GM12878 (cell line): ENCODE measurements at regions not wholly inside any gene's neighbourhood (a gene's known extent, or its start where the extent isn't known, plus 50 kb on each side); places are given as distances from the start of the nearest gene placed in this dataset.

ENCODE experiments used
- CREB1 ChIP-seq: IDR thresholded peaks from 2 replicates; pipeline ENCODE4 v1.6.1; 2012; ENCODE audit warnings: low read depth, mild to moderate bottlenecking, inconsistent platforms
- EP300 ChIP-seq, 2 experiments: fragments of 150-350 bp in 1 of 2; IDR thresholded peaks; 2 replicates each; pipeline ENCODE4 v1.6.1; 2011 to 2012; ENCODE audit warnings: low read depth in 2 of 2, low read length in 2 of 2, borderline replicate concordance in 1 of 2, improper control_type of control experiment in 1 of 2, inconsistent platforms in 1 of 2; ENCODE audit not compliant: control insufficient read depth in 1 of 2
- EZH2 ChIP-seq: IDR thresholded peaks from 2 replicates; pipeline ENCODE4 v1.6.1; 2012; ENCODE audit warnings: low read depth, mild to moderate bottlenecking, control low read depth, inconsistent platforms, low read length, borderline replicate concordance; ENCODE audit not compliant: control insufficient read depth
- GABPA ChIP-seq: IDR thresholded peaks from 2 replicates; pipeline ENCODE4 v1.6.1; 2014; ENCODE audit warnings: antibody characterized with exemption, low read depth, mild to moderate bottlenecking, inconsistent platforms
- NR2F1 ChIP-seq: fragments of 450-650 bp; conservative IDR thresholded peaks from 2 replicates; pipeline ENCODE4 v1.6.1; 2017; ENCODE audit warnings: mild to moderate bottlenecking
- POLR2A ChIP-seq: IDR thresholded peaks from 2 replicates; pipeline ENCODE4 v1.6.1; 2011; ENCODE audit warnings: low read depth, mild to moderate bottlenecking, low read length
- POLR2AphosphoS5 ChIP-seq: IDR thresholded peaks from 2 replicates; pipeline ENCODE4 v1.6.1; 2011; ENCODE audit warnings: mild to moderate bottlenecking, low read length, inconsistent platforms
- RFX5 ChIP-seq: IDR thresholded peaks from 2 replicates; pipeline ENCODE4 v1.6.1; 2011; ENCODE audit warnings: low read depth, low read length, improper control_type of control experiment
- SREBF2 ChIP-seq: IDR thresholded peaks from 2 replicates; pipeline ENCODE4 v1.6.1; 2012; ENCODE audit warnings: mild to moderate bottlenecking, low read length
- TAF1 ChIP-seq: IDR thresholded peaks from 2 replicates; pipeline ENCODE4 v1.6.1; 2011; ENCODE audit warnings: mild to moderate bottlenecking, low read depth, low read length, borderline replicate concordance
- ZNF274 ChIP-seq: IDR thresholded peaks from one replicate; pipeline ENCODE4 v1.8.0; 2011; ENCODE audit not compliant: insufficient read length, insufficient read depth
- TF ChIP-seq, protein P1 (sequence below), 3 experiments: IDR thresholded peaks in 2 of 3; conservative IDR thresholded peaks in 1 of 3; 2 replicates each; pipeline ENCODE4 v1.5.1; 2011; ENCODE audit warnings: low read depth in 3 of 3, low read length in 3 of 3, mild to moderate bottlenecking in 3 of 3, control low read depth in 2 of 3, moderate library complexity in 2 of 3, inconsistent platforms in 1 of 3, mixed read lengths in 1 of 3; ENCODE audit not compliant: control insufficient read depth in 2 of 3, insufficient read depth in 1 of 3; ENCODE audit errors: extremely low read depth in 1 of 3
- TF ChIP-seq, protein P2 (sequence below): IDR thresholded peaks from 2 replicates; pipeline ENCODE4 v1.6.1; 2012; ENCODE audit warnings: low read depth, low read length, improper control_type of control experiment

GRCh38 chr9:116015855-116016254 is 137.7 kb upstream of the PAPPA start:
- TF ChIP-seq, protein P1, sequence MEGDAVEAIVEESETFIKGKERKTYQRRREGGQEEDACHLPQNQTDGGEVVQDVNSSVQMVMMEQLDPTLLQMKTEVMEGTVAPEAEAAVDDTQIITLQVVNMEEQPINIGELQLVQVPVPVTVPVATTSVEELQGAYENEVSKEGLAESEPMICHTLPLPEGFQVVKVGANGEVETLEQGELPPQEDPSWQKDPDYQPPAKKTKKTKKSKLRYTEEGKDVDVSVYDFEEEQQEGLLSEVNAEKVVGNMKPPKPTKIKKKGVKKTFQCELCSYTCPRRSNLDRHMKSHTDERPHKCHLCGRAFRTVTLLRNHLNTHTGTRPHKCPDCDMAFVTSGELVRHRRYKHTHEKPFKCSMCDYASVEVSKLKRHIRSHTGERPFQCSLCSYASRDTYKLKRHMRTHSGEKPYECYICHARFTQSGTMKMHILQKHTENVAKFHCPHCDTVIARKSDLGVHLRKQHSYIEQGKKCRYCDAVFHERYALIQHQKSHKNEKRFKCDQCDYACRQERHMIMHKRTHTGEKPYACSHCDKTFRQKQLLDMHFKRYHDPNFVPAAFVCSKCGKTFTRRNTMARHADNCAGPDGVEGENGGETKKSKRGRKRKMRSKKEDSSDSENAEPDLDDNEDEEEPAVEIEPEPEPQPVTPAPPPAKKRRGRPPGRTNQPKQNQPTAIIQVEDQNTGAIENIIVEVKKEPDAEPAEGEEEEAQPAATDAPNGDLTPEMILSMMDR (IDR thresholded peaks at IDR 0.05 in 2 of 3, conservative IDR thresholded peaks at IDR 0.05 in 1 of 3; ENCODE audit: control insufficient read depth in 2 of 3, extremely low read depth in 1 of 3, insufficient read depth in 1 of 3, low read depth in 3 of 3, low read length in 3 of 3): no peak
- TF ChIP-seq POLR2A (no peak), GABPA (no peak), ZNF274 (no peak), SREBF2 (no peak), POLR2AphosphoS5 (no peak), EP300 (IDR thresholded peaks at IDR 0.05; ENCODE audit: borderline replicate concordance in 1 of 2, control insufficient read depth in 1 of 2, low read depth in 2 of 2, low read length in 2 of 2) (no peak), EZH2 (no peak), TAF1 (no peak), CREB1 (no peak), NR2F1 (no peak), RFX5 (no peak)
- TF ChIP-seq, protein P2, sequence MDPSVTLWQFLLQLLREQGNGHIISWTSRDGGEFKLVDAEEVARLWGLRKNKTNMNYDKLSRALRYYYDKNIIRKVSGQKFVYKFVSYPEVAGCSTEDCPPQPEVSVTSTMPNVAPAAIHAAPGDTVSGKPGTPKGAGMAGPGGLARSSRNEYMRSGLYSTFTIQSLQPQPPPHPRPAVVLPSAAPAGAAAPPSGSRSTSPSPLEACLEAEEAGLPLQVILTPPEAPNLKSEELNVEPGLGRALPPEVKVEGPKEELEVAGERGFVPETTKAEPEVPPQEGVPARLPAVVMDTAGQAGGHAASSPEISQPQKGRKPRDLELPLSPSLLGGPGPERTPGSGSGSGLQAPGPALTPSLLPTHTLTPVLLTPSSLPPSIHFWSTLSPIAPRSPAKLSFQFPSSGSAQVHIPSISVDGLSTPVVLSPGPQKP: no peak
